ENCODE measurements at regions not wholly inside any gene's neighbourhood (a gene's known extent, or its start where the extent isn't known, plus 50 kb on each side); places are given as distances from the start of the nearest gene placed in this dataset.
"Not testable (repeated sequence)": the region's sequence is repeated elsewhere in the genome, so short reads cannot be mapped to it uniquely, and the experiment has no call there.

- not testable (repeated sequence) for TF ChIP-seq CTCF (IDR thresholded peaks at IDR 0.05; ENCODE audit: low read depth, low read length); EZH2phosphoT487 (IDR thresholded peaks at IDR 0.05; ENCODE audit: low read depth)
Observed at GRCh38 chr15:92788793-92789192, 111.3 kb upstream of the CHD2 start.

Data from OCI-LY3 (cell line).